Bone marrow (tissue), 2 donors: ENCODE measurements at regions not wholly inside any gene's neighbourhood (a gene's known extent, or its start where the extent isn't known, plus 50 kb on each side); places are given as distances from the start of the nearest gene placed in this dataset.

ENCODE experiments used
- DNase-seq, 2 donors: peaks; one replicate each; lab custom pipeline; 2025; lab: John Stamatoyannopoulos, UW

DNA sequence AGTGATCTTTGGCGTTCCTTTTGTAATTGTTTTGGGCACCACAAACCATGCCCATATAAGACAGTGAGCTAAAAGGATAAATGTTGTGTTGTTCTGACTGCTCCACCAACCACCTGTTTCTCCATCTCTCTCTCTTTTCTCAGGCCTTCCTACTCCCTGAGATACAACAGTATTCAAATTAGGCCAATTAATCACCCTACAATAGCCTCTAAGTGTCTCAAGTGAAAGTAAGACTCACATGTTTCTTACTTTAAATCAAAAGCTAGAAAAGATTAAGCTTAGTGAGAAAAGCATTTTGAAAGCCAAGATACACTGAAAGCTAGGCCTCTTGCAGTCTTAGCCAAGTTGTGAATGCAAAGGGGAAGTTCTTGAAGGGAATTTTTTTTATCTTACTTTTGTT, 268.8 kb upstream of the NREP start:
- DNase-seq: no peak

DNA sequence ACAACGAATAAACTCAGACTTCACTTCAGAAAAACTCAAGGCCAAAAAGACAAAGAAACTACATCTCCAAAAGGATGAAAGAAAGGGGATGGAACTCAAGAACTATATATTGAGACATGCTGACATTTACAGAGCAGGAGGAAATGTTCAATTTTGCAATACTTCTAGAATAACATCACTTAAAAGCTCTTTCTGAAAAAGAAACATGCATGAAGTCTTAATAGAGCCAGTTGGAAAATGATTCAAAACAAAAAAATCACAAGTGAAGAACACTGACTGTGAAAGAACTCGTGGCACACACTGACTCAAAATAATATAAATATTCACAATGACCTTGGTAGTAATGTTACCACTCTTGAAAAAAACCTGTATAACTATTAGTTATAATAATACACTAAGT, 267.8 kb upstream of the NREP start:
- no peak for DNase-seq

DNA sequence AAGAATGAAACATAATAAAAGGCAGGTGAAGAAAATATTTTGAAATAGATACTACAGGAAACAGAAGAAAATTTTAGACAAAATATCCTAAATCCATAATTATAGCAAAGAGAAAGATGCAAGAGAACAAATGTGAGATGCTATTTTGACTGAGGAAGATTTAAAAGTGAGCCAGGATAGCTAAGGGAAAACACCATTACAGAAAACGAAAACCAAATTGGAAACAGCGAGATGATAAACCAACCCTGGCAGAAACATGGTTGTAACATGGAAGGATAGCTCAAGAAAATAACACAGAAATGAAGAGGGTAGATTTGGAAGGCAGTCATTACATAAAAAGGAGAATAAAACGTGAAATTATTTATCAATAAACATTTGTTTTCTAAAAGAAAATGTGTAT, 267.2 kb upstream of the NREP start:
- no peak for DNase-seq

DNA sequence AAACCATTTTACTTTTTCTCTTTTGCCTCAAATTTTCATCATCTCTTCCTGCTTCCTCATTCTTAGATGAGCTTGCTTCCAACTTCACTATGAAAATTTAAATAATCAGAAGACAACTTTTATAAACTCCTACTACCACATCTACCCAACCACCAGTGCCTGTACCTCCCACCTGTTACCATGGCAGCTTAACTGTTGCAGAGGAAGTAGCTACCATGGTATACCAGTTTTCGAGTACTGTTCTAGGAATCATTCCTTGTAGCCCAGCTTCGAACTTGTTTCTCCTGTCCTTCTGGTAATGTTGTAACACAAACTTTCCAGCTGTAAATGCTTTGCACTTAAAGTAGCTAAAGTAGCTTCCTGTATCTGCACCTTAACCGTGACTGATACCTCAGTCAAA, 266.8 kb upstream of the NREP start:
- no peak for DNase-seq

DNA sequence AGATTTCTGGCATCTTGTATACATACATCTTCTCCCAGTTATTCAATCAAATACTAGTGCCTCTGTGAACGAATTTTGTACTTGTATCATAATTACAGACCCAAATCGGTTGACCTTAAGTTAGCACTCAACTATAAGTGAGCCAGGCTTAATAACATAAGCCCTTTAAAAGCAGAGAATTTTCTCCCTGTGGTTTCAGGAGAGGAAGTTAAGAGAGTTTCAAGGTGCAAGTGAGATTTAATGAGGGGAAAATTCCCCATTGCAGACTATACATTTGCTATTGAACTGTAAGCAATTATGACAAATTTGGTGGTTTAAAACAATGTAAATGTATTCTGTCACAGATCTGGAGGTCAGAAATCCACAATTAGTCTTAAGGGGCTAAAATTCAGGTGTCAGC, 261.9 kb upstream of the NREP start:
- DNase-seq: no peak

DNA sequence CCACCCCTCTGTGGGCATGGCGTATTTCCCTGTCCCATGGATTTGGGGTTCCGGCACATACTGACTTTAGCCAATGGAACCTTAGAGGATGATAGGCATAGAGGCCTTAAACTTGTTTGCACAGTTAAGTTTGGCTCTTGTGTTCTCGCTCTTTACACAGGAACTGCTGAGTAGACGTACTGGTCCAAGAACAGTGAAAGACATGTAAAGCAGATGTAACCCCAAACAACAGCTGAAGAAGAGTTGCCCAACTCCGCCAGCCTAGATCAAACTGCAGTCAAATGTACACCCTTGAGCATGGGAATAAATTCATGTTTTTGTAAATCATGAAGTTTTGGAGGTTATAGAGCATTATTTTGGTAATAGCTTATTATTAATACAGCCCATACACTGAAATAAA, 260.0 kb upstream of the NREP start:
- no peak for DNase-seq

DNA sequence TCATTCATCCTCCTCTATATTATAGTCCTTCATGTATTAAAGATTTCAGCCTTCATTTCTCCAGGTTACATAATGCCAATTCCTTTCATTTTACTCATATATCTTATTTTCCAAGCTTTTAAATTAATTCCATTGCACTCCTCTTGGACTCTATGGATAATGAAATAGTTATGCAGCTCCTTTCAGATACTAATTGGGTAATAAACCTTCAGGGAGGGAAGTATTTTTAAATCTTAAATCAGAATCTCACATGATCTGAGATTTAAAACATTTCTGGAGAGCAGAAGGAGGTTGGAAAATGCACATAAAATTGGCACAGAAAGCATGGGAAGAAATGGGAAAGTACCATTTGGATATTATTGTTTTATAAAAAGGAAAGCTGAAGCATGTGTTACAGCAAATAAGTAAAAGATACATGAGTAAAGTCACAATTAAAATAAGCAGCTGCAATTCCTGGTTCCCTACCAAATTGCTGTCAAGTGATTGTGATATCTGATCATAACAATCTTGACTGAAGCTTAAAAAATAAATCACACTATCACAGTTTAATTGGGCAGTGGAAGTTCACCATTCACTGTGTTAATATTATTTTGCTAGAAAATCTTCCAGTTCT, 257.9 kb upstream of the NREP start:
- no peak for DNase-seq

DNA sequence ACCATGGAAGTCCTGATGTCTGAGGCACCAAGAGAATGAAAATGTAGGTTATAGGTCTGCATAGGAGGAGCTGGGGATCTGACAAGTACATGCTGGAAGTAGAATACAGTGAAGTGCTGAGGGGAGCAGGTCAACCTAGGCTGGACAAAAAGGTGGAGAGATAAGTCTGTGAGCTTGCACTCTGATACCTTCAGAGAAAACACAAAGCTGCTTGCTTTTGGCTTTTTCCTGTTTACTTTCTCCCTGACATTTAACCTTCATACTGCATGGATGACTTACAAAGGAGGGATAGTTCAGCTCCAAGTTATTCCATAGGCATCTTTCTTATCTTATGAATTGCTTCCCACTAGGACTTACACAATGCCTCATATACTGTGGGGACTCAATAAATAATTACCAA, 256.7 kb upstream of the NREP start:
- no peak for DNase-seq

DNA sequence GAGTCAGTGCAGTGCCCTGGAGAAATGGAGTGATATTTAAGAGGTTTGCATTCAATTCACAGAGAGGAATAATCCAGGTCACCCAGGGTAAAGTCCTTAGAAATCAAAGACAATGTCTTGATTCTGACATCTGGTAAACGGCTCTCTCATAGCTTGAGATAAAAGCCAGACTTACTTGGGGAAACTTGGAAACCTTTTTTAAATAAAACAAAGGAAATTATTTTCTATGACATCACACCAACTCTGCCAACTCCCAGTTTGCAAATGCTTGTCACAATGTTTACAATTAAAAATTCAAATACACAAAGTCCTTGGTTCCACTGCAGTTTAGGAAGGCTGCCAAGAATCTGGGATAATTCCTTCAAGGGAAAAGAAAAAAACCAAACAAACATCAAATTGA, 255.1 kb upstream of the NREP start:
- no peak for DNase-seq

DNA sequence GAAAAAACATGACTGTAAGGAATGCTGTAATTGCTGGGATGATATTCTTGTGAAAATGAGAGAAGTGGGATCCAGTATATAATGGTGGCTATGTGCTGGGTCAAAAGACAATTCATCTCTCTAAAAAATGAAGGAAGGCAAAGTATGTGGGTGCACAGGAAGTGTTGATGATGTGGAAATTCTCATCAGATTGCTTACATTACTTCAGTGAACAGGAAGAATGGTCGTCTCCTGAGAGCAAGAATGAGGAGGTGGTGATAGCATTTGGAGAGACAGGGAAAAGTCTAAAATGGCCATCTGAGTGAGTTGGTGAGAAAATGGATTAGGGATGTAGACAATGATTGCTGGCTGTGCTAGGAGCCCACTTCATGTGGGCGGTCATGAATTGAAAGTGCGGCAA, 253.5 kb upstream of the NREP start:
- DNase-seq: no peak

DNA sequence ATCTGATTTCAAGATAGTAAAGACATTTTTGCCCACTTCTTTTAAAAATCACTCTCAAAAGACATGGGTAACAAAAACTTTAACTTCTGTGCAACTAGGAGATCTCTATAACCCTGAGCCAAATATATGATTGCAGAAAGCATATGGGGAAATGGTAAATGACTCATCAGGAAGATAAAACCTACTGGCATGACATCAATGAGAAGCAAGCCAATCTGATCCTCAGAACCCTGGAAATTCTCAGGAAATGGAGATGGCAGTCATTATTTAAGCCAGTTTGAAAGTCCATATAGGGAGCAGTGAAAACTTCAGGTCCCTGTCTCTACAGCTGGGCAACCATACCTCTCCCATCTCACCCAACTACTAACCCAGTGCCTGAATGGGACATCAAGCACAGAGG, 249.7 kb upstream of the NREP start:
- no peak for DNase-seq

DNA sequence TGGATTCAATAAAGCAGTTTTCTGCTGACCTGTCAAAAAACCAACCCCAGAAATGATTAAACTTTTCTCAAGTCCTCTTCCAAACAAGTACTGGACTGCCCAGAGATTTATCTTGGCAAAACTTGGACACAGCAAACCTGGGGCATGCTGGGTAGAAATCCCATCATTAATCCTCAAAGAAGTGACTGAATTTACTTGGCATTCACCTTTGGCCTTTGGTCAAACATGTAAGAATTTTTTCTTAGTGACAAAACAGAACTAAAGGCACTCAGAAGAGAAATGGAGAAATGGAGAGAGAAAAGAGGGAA, 248.6 kb upstream of the NREP start:
- DNase-seq: no peak

DNA sequence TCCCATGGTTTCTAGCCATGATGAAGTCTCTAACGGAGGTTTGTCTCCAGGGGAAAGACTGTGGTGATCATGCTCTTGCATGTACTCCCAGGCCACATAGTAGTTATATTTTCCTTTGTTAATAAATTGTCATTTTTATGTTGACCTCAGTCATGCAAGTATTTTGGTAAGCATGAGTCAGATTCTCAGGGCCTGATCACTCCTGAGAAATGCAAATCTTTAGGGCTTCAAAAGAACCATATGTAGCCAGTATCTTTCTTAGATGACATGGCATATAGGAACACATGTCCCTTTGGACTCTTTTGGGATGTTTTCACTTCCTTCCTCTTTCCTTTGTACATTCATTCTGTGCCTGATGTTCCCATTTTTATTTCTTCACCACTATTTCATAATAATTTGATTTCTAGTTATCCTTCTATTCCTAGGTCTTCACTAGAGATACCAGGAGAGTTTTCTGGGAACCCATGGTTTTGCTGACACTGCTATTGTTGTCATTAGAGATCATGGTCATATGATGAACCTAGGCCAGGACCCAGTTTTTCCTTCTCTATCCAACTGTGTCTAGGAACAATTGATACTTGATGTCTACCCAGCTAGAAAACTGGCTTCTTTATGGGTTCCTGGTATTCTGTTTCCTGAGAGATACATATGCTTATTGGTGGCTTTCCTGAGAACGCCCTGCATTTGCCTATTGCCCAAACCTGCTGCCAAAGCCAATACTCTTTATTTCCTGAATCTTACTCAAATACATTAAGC, 248.1 kb upstream of the NREP start:
- no peak for DNase-seq

DNA sequence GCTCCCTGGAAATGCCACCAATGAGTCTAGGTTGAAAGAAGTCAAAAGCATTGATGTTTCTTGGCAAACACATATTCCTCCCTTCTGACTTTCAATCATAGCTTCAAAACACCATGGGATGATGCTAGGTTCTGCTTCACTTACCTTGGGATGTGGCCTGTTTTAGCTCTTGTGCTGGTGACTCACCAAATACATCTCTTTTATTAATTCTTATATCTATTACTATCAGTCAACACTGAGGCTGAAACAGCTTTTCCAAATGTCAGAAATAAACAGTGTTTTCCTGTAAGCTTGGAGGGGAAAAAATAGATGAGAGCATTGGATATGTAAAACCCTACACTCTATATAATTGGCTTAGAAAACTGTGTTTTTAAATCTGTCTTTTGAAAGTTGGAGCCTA, 245.4 kb upstream of the NREP start:
- DNase-seq: no peak

DNA sequence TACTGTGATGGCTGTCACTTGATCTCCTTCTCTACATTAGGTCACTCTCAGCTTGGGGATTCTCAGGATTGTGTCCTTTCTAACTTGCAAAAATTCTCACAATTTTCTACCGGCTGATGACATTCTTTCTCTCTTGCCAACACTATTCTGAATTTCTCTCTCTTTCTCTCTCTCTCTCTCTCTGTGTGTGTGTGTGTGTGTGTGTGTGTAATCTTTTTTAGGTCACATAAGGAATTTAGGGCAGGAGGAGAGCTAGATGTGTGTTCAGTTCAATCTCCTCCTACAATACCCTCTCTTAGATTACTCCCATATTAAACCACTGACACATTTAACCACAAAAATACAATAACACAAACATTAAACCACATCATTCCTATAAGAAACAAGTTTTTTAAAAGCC, 242.3 kb upstream of the NREP start:
- no peak for DNase-seq

DNA sequence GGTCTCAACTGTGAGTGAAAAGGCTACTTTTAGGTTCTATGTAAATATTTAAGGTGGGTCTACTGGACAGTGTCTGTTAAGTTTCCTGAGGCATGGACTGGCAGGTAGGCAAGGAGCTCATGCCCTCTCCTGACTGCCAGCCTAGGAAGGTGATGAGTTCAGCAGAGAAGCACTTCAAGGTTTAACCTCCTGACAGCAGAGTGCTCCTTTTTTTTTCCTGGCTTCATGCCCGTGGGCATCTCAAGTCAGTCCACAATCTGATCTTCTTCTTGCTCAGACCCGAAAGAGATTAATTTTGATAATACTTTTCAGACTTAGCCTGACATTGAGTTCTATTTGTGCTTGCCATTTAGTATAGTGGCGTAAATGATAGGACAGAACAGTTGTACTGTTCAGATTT, 241.9 kb upstream of the NREP start:
- no peak for DNase-seq

DNA sequence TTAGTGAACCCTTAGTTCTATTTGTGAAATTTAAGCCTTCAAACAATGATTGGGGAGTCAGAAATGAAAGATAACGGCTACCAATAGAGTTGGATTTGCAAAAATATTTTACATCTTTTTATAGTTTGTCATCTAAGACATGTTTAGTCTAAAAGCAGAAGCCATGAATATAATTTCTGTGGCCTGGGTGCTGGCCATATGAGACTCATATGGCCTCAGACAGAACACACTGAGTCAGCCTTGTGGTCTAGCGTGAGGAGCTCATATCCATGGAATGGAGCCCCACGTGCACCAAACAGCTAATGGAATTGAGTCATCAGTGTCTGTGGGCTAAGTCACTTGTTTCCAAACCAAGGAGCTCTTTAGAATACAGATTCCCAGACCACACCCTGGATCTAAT, 240.7 kb upstream of the NREP start:
- no peak for DNase-seq

DNA sequence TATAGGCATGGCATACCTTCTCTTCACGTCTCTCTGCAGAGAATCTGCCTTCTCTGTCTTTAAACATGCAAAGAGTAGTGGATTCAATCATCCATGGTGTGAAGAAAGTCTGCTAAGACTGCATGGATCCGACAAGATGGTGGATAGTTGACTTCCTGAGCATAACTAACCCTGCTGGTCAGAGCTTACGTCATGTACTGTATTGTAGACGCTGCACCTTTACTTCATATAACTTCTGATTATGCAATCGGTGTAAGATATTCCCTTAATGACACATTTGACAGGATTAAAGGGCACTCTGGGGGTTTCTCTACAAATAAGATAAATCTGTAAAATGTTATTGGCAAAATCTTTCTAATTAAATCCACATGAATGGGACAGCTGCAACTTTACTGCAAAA, 240.3 kb upstream of the NREP start:
- DNase-seq: no peak

DNA sequence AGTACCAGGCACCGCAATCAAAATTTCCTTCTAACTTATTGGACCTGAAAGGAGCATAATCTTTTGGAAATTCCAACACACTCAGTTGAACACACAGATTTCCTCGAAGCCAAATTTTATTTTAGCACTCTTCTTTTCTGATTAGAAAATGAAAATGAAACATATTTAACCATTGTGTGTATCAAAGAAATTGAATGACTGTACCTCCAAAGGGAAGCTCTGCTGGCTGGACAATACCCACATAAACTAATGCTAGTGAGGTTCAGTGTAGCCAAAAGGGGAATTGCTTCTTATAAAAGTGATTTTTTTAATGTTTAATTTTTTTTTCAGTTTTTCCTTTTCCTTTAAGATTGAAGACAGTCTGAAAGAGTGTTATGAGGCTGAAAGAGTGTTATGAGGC, 239.6 kb upstream of the NREP start:
- no peak for DNase-seq

DNA sequence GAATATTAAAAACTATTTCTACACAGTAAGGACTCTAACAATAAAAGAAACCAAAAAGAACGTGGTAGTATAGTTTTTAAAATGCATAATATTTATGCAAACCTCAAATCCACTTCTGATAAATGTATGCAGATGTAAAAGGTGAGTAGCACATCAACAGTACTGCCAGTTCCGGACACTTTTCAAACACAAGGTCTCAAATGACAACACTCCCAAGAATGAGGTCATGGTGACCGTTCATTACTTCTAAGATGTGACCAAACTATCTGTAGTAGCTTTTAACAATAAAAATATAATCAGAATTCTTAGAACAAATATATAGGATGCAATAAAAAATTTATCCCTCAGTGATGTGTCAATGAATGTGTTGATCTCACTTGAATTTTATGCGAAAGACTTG, 238.7 kb upstream of the NREP start:
- DNase-seq: no peak

DNA sequence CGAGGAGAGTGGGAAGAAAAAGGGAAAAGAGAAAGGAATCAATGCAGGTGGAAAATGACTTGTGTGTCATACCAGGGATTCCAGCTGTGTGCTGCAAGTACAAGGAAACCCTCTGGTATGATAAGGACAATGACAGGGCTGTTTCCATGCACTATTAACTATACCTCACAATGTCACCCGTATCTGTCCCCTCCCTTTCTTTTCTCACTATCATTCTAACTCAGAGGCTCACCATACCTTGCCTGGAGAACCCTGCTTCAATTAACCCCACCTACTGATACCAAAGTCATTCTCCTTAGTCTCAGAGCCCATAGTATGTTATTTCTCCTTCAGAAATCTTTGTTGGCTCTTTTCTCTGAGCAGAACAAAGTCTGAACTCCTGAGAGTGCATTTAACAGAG, 236.2 kb upstream of the NREP start:
- DNase-seq: no peak

DNA sequence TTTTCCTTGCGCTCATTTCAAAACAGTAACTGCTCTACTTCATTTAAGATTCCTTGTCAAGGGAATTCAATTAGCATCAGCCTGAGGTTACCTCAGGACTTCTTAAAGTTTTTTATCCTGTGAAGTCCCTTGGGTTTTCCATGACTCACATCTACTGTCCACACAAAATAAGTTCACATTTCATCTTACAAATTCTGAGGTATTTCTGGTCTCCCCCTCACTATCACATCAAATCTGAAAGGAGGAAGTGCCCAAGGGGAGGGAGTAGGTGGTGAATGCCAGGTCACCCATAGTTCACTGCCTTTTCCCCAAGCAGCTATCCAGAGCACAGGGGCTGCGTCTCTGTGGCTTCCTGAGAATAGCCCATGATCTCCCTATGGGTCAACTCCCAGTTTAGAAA, 227.1 kb upstream of the NREP start:
- no peak for DNase-seq

DNA sequence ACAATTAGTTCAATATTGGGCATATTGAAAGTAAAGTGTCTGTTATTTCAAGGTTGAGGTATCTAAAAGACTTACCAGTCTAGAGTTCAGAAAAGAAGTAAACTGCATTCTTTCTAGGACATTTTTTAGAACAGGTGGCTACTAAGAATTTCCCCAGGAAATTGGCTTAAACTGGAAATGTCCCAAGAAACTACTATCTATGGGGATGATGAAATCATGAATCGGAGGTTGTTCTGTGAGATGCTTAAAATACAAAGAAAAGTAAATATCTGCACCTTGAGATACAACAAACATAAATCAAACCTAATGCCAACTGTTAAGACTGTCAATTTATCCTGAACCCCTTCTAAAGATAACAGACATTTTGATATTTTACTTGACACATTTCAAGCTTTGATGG, 226.5 kb upstream of the NREP start:
- no peak for DNase-seq

DNA sequence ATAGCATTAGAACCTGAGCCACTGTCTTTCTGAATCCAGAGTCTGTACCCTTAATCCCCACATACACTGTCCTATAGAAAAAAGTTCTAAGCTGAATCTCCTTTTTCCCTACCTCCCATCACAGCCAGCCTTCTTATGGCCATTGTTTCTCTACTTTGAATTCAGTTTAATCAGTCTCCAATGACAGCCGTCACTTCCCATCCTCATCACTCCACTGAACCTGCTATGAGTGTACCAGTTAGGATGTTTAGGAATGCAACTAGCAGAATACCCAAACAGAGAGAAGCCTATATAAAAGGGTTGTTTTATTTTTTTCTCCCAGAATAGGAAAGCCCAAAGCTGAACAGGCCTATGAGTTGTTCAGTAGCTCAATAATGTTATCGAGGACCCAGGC, 220.4 kb upstream of the NREP start:
- DNase-seq: no peak
